ENCODE measurements at regions not wholly inside any gene's neighbourhood (a gene's known extent, or its start where the extent isn't known, plus 50 kb on each side); places are given as distances from the start of the nearest gene placed in this dataset.

DNA sequence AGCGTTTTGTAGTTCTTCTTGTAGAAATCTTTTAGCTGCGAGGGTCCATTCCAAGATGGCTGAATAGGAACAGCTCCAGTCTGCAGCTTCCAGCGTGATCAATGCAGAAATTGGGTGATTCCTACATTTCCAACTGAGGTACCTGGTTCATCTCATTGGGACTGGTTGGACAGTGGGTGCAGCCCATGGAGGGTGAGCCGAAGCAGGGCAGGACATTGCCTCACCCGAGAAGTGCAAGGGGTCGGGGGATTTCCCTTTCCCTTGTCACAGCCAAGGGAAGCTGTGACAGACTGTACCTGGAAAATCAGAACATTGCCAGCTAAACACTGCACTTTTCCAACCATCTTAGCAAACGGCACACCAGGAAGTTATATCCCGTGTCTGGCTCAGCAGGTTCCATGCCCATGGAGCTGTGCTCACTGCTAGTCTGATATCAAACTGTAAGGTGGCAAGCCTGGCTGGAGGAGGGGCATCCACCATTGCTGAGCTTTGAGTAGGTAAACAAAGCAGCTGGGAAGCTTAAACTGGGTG lies 176.0 kb upstream of the SPRY2 start:
- TF ChIP-seq ZNF114 (CRISPR knock-in tag; IDR thresholded peaks at IDR 0.05) (no peak), STAT1 (IDR thresholded peaks at IDR 0.05; ENCODE audit: unreplicated experiment) (no peak), NANOG (IDR thresholded peaks at IDR 0.05; ENCODE audit: borderline replicate concordance) (no peak)
- TF ChIP-seq, protein P1, sequence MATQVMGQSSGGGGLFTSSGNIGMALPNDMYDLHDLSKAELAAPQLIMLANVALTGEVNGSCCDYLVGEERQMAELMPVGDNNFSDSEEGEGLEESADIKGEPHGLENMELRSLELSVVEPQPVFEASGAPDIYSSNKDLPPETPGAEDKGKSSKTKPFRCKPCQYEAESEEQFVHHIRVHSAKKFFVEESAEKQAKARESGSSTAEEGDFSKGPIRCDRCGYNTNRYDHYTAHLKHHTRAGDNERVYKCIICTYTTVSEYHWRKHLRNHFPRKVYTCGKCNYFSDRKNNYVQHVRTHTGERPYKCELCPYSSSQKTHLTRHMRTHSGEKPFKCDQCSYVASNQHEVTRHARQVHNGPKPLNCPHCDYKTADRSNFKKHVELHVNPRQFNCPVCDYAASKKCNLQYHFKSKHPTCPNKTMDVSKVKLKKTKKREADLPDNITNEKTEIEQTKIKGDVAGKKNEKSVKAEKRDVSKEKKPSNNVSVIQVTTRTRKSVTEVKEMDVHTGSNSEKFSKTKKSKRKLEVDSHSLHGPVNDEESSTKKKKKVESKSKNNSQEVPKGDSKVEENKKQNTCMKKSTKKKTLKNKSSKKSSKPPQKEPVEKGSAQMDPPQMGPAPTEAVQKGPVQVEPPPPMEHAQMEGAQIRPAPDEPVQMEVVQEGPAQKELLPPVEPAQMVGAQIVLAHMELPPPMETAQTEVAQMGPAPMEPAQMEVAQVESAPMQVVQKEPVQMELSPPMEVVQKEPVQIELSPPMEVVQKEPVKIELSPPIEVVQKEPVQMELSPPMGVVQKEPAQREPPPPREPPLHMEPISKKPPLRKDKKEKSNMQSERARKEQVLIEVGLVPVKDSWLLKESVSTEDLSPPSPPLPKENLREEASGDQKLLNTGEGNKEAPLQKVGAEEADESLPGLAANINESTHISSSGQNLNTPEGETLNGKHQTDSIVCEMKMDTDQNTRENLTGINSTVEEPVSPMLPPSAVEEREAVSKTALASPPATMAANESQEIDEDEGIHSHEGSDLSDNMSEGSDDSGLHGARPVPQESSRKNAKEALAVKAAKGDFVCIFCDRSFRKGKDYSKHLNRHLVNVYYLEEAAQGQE (IDR thresholded peaks at IDR 0.05; ENCODE audit: unreplicated experiment), result no peak
- Histone ChIP-seq H3K36me3 (ENCODE audit: insufficient read depth) (0 out of 2 replicates have a peak, but pooled peaks cover 4% of the 10 kb centered on the region), H3K27ac (ENCODE audit: low read depth) (no peak overlapping the region), H3K4me1 (ENCODE audit: insufficient read depth) (no peaks in the 10 kb centered on the region), H3F3A (replicated peaks; ENCODE audit: low read depth) (no peaks in the 10 kb centered on the region), H3K9me2 (ENCODE audit: insufficient read depth) (0 out of 2 replicates have a peak, but pooled peaks cover 3% of the 10 kb centered on the region), H3K4me3 (no peak overlapping the region), H2AFZ (no peak overlapping the region), H3K79me2 (replicated peaks; ENCODE audit: insufficient read depth) (no peaks in the 10 kb centered on the region), H3K27me3 (ENCODE audit: insufficient read depth) (no peaks in the 10 kb centered on the region), H3K4me2 (no peak overlapping the region), H4K20me1 (replicated peaks; ENCODE audit: insufficient read depth) (no peaks in the 10 kb centered on the region)
- ATAC-seq (no peak), DNase-seq (ENCODE audit: low spot score) (no peak)
- Mint-ChIP-seq H3K9me3 (peaks cover 31% of the 10 kb centered on the region), H3K27me3 (ENCODE audit: insufficient read depth, low read depth, poor library complexity) (no peaks in the 10 kb centered on the region), H3K36me3 (ENCODE audit: low read depth) (peaks cover 11% of the 10 kb centered on the region; the same call in 2 of the 3 replicates), H3K4me1 (no peaks in the 10 kb centered on the region), H3K27ac (no peak overlapping the region), H3K4me3 (no peak overlapping the region)

DNA sequence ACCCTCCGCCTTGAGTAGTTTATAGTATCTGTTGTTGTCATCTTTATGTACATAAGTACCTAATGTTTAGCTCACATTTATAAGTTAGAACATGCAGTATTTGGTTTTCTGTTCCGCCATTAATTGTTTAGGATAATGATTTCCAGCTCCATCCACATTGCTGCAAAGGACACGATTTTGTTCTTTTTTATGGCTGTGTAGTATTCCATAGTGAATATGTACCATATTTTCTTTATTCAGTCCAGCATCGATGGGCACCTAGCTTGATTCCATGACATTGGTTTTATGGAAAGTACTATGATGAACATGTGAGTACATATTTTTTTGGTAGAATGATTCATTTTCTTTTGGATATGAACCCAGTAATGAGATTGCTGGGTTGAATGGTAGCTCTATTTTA lies 174.4 kb upstream of the SPRY2 start:
- ATAC-seq (no peak), DNase-seq (ENCODE audit: low spot score) (no peak)
- Mint-ChIP-seq H3K4me3 (no peak overlapping the region), H3K36me3 (ENCODE audit: low read depth) (peaks cover 11% of the 10 kb centered on the region; the same call in 2 of the 3 replicates), H3K27ac (no peak overlapping the region), H3K9me3 (peaks cover 30% of the 10 kb centered on the region), H3K27me3 (ENCODE audit: insufficient read depth, low read depth, poor library complexity) (no peaks in the 10 kb centered on the region), H3K4me1 (no peaks in the 10 kb centered on the region)
- Histone ChIP-seq H3K27ac (ENCODE audit: low read depth) (no peak overlapping the region), H2AFZ (no peak overlapping the region), H3K4me2 (no peak overlapping the region), H3K4me3 (no peak overlapping the region), H3K79me2 (replicated peaks; ENCODE audit: insufficient read depth) (no peaks in the 10 kb centered on the region), H3F3A (replicated peaks; ENCODE audit: low read depth) (no peaks in the 10 kb centered on the region), H3K36me3 (ENCODE audit: insufficient read depth) (0 out of 2 replicates have a peak, but pooled peaks cover 4% of the 10 kb centered on the region), H4K20me1 (replicated peaks; ENCODE audit: insufficient read depth) (no peaks in the 10 kb centered on the region), H3K27me3 (ENCODE audit: insufficient read depth) (no peaks in the 10 kb centered on the region), H3K4me1 (ENCODE audit: insufficient read depth) (no peaks in the 10 kb centered on the region), H3K9me2 (ENCODE audit: insufficient read depth) (0 out of 2 replicates have a peak, but pooled peaks cover 3% of the 10 kb centered on the region)
- TF ChIP-seq, protein P1 (IDR thresholded peaks at IDR 0.05; ENCODE audit: unreplicated experiment), result no peak
- no peak for TF ChIP-seq CREB1 (CRISPR knock-in tag; IDR thresholded peaks at IDR 0.05; ENCODE audit: low read depth)
- TF ChIP-seq ZNF114 (CRISPR knock-in tag; IDR thresholded peaks at IDR 0.05), result no peak
- TF ChIP-seq, protein P2, sequence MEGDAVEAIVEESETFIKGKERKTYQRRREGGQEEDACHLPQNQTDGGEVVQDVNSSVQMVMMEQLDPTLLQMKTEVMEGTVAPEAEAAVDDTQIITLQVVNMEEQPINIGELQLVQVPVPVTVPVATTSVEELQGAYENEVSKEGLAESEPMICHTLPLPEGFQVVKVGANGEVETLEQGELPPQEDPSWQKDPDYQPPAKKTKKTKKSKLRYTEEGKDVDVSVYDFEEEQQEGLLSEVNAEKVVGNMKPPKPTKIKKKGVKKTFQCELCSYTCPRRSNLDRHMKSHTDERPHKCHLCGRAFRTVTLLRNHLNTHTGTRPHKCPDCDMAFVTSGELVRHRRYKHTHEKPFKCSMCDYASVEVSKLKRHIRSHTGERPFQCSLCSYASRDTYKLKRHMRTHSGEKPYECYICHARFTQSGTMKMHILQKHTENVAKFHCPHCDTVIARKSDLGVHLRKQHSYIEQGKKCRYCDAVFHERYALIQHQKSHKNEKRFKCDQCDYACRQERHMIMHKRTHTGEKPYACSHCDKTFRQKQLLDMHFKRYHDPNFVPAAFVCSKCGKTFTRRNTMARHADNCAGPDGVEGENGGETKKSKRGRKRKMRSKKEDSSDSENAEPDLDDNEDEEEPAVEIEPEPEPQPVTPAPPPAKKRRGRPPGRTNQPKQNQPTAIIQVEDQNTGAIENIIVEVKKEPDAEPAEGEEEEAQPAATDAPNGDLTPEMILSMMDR (conservative IDR thresholded peaks at IDR 0.05; ENCODE audit: low read depth in 2 of 2), result no peak
- TF ChIP-seq EZH2 (IDR thresholded peaks at IDR 0.05; ENCODE audit: low read depth, unreplicated experiment), result no peak
- TF ChIP-seq EZH2phosphoT487 (IDR thresholded peaks at IDR 0.05; ENCODE audit: unreplicated experiment), result no peak
- TF ChIP-seq JUNB (IDR thresholded peaks at IDR 0.05; ENCODE audit: unreplicated experiment), result no peak
- TF ChIP-seq STAT1 (IDR thresholded peaks at IDR 0.05; ENCODE audit: unreplicated experiment), result no peak
